Chondrocyte (in vitro differentiated cells): ENCODE measurements at regions not wholly inside any gene's neighbourhood (a gene's known extent, or its start where the extent isn't known, plus 50 kb on each side); places are given as distances from the start of the nearest gene placed in this dataset.

ENCODE experiments used
- DNase-seq: peaks from one replicate; pipeline ENCODE4 v3.0.0; 2021; ENCODE audit warnings: mixed read lengths, low spot score
- H3K27ac Mint-ChIP-seq: one replicate; pipeline ENCODE4 v1.8.0; 2021; ENCODE audit warnings: mild to moderate bottlenecking, moderate library complexity, mixed read lengths; ENCODE audit not compliant: unreplicated experiment
- H3K27me3 Mint-ChIP-seq: 2 replicates; pipeline ENCODE4 v1.8.0; 2021; ENCODE audit warnings: low read depth, mixed read lengths
- H3K36me3 Mint-ChIP-seq: 2 replicates; pipeline ENCODE4 v1.8.0; 2021; ENCODE audit warnings: low read depth, mixed read lengths
- H3K4me1 Mint-ChIP-seq: 2 replicates; pipeline ENCODE4 v1.8.0; 2021; ENCODE audit warnings: low read depth, mild to moderate bottlenecking, mixed read lengths
- H3K4me3 Mint-ChIP-seq: one replicate; pipeline ENCODE4 v1.8.0; 2021; ENCODE audit warnings: mild to moderate bottlenecking, moderate library complexity, mixed read lengths; ENCODE audit not compliant: unreplicated experiment
- H3K9me3 Mint-ChIP-seq: 2 replicates; pipeline ENCODE4 v1.8.0; 2021; ENCODE audit warnings: low read depth, mixed read lengths
- CTCF ChIP-seq: fragments of 200-600 bp; sonication (generic); IDR thresholded peaks from 2 replicates; pipeline ENCODE4 v1.5.0; 2021; ENCODE audit warnings: antibody characterized with exemption, mild to moderate bottlenecking, moderate library complexity

DNA sequence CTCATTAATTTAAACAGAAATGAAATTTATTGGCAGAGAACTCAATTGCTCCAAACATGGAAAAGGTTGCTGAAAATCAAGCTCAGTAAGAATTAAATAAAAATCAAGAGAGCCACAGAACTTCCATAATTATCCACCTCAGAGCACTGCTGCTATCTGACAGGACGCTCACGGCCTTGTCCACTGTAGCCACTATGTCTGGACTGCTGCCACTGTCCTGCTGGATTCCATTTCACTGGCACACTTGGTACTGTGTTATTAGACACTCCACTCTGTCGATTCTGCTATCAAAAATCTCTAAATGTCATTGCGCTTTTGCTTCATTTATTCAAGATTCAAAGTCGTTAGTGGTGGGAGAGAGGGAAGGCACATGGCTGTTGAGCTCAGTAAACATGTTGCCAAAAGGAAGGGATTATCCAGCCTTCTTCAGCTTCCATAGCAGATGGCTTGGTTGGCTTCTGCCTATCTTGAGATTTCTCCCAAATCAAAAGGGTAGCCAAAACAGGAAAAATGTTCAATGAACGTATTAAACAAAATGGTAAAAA, 815.0 kb downstream of the CDH18 start:
- DNase-seq = no peak
- H3K4me3 Mint-ChIP-seq = no peak overlapping the region
- H3K4me1 Mint-ChIP-seq = no peaks in the 10 kb centered on the region
- H3K27ac Mint-ChIP-seq = no peak overlapping the region
- no peaks in the 10 kb centered on the region for H3K27me3 Mint-ChIP-seq
- no peaks in the 10 kb centered on the region for H3K36me3 Mint-ChIP-seq
- H3K9me3 Mint-ChIP-seq = no peaks in the 10 kb centered on the region
- TF ChIP-seq CTCF = no peak

- TF ChIP-seq CTCF = no peak
- DNase-seq = no peak
- no peaks in the 10 kb centered on the region for H3K36me3 Mint-ChIP-seq
- no peaks in the 10 kb centered on the region for H3K9me3 Mint-ChIP-seq
- no peaks in the 10 kb centered on the region for H3K27me3 Mint-ChIP-seq
- H3K4me1 Mint-ChIP-seq = no peaks in the 10 kb centered on the region
- H3K27ac Mint-ChIP-seq = no peak overlapping the region
- H3K4me3 Mint-ChIP-seq = no peak overlapping the region
Measured at GRCh38 chr5:19175776-19176570, 812.0 kb downstream of the CDH18 start.

DNA sequence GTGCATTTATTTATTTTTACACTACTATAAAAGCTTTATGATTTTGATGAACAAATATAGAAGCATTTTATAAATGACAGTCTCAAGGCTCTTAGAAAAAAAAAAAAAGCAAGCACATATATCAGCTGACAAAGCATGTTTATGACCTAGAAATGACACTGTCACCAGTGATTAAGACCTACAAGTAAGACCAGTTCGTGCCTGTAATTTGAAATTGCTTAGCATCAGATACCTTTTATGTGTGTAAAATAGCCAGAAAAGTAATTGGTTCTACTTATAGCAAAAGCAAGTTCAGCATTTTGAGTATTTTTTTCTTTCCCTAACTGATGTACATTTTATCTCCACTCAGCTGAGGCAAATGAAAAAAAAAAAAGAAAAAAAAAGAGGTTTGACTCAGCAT, 808.4 kb downstream of the CDH18 start:
- no peaks in the 10 kb centered on the region for H3K9me3 Mint-ChIP-seq
- DNase-seq = no peak

DNA sequence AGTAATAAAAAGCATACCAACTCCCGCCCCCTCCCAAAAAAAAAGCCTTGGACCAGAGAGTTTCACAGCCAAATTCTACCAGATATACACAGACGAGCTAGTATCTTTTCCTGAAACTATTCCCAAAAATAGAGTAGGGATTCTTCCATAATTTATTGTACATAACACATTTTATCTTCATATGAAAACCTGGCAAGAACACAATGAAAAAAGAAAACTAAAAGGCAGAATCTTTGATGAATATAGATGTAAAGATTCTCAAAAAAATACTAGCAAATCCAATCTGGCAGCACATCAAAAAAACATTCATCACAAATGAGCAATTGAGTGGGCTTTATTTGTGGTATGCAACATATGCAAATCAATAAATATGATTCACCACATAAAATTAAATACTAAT, 798.8 kb downstream of the CDH18 start:
- Mint-ChIP-seq H3K27me3 (no peaks in the 10 kb centered on the region), H3K9me3 (no peaks in the 10 kb centered on the region), H3K27ac (no peak overlapping the region), H3K36me3 (no peaks in the 10 kb centered on the region), H3K4me1 (no peaks in the 10 kb centered on the region), H3K4me3 (no peak overlapping the region)
- no peak for DNase-seq
- no peak for TF ChIP-seq CTCF

More for the DNA sequence above, 808.4 kb downstream of the CDH18 start:
- Mint-ChIP-seq H3K4me3 (no peak overlapping the region), H3K4me1 (no peaks in the 10 kb centered on the region), H3K27ac (no peak overlapping the region), H3K36me3 (no peaks in the 10 kb centered on the region), H3K27me3 (no peaks in the 10 kb centered on the region)
- TF ChIP-seq CTCF = no peak

DNA sequence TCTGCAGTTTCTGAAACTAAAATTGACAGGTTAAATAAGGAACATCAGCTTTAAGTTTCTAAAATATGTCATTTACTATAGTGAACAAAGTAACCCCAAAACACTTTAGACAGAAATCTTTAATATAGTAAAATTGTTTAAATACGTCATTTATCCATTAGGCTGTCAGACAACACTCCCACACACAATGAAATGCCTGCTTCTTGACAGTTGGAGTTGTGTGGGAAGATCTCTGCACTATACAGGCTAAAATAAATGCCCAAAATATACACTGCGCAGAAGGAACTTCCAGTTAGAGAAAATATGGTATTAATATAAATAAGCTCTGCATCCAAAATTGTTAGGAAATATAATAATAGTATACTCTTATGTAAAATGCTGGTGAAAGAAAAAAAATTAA, 794.4 kb downstream of the CDH18 start:
- no peak for TF ChIP-seq CTCF
- no peaks in the 10 kb centered on the region for H3K36me3 Mint-ChIP-seq

More for the DNA sequence above, 794.4 kb downstream of the CDH18 start:
- Mint-ChIP-seq H3K27ac (no peak overlapping the region), H3K27me3 (no peaks in the 10 kb centered on the region), H3K4me1 (no peaks in the 10 kb centered on the region), H3K9me3 (no peaks in the 10 kb centered on the region), H3K4me3 (no peak overlapping the region)
- no peak for DNase-seq
